ENCODE measurements at regions not wholly inside any gene's neighbourhood (a gene's known extent, or its start where the extent isn't known, plus 50 kb on each side); places are given as distances from the start of the nearest gene placed in this dataset.
A peak's percentile ranks its signal among the peaks of the same experiment; 100 is the strongest.

- no peaks in the 10 kb centered on the region for H3K27me3 ChIP-seq (ENCODE audit: insufficient read depth)
- H3K36me3 ChIP-seq (ENCODE audit: insufficient read depth) = 0 out of 2 replicates have a peak, but pooled peaks cover 3% of the 10 kb centered on the region
- TF ChIP-seq JUNB (IDR thresholded peaks at IDR 0.05; ENCODE audit: unreplicated experiment) (no peak), EZH2 (IDR thresholded peaks at IDR 0.05; ENCODE audit: low read depth, unreplicated experiment) (no peak)
- no peaks in the 10 kb centered on the region for H3K79me2 ChIP-seq (replicated peaks; ENCODE audit: insufficient read depth)
- ATAC-seq (no peak), DNase-seq (ENCODE audit: low spot score) (no peak)
- H3K4me3 ChIP-seq = no peak overlapping the region
- H3K4me1 ChIP-seq (ENCODE audit: insufficient read depth) = peaks cover 9% of the 10 kb centered on the region
- H3K27ac Mint-ChIP-seq = no peak overlapping the region
- no peak overlapping the region for H3K4me3 Mint-ChIP-seq
- H3K4me1 Mint-ChIP-seq = peaks cover 10% of the 10 kb centered on the region; the same call in 2 of the 3 replicates
- H3K27me3 Mint-ChIP-seq (ENCODE audit: insufficient read depth, low read depth, poor library complexity) = peaks cover 2% of the 10 kb centered on the region
- no peaks in the 10 kb centered on the region for H3F3A ChIP-seq (replicated peaks; ENCODE audit: low read depth)
- peaks cover 7% of the 10 kb centered on the region; the same call in 2 of the 3 replicates for H3K9me3 Mint-ChIP-seq
- no peaks in the 10 kb centered on the region; the same call in 2 of the 3 replicates for H3K36me3 Mint-ChIP-seq (ENCODE audit: low read depth)
- no peak overlapping the region for H2AFZ ChIP-seq
- H3K4me2 ChIP-seq = no peak overlapping the region
- 0 out of 2 replicates have a peak, but pooled peaks cover 12% of the 10 kb centered on the region for H3K9me2 ChIP-seq (ENCODE audit: insufficient read depth)
- H4K20me1 ChIP-seq (replicated peaks; ENCODE audit: insufficient read depth) = no peaks in the 10 kb centered on the region
- H3K27ac ChIP-seq (ENCODE audit: low read depth) = no peak overlapping the region
Measured at GRCh38 chr6:155635416-155635815, 179.8 kb upstream of the NOX3 start.

GRCh38 chr6:155630085-155630484 lies 174.4 kb upstream of the NOX3 start:
- Histone ChIP-seq H2AFZ (no peak overlapping the region), H3K9me2 (ENCODE audit: insufficient read depth) (0 out of 2 replicates have a peak, but pooled peaks cover 5% of the 10 kb centered on the region), H4K20me1 (replicated peaks; ENCODE audit: insufficient read depth) (no peaks in the 10 kb centered on the region), H3K27ac (ENCODE audit: low read depth) (no peak overlapping the region), H3K36me3 (ENCODE audit: insufficient read depth) (0 out of 2 replicates have a peak, but pooled peaks cover 3% of the 10 kb centered on the region), H3F3A (replicated peaks; ENCODE audit: low read depth) (no peaks in the 10 kb centered on the region), H3K4me2 (no peak overlapping the region), H3K79me2 (replicated peaks; ENCODE audit: insufficient read depth) (no peaks in the 10 kb centered on the region), H3K4me3 (no peak overlapping the region), H3K27me3 (ENCODE audit: insufficient read depth) (no peaks in the 10 kb centered on the region), H3K4me1 (ENCODE audit: insufficient read depth) (peaks cover 11% of the 10 kb centered on the region)
- DNase-seq (ENCODE audit: low spot score) = no peak
- Mint-ChIP-seq H3K27ac (no peak overlapping the region), H3K4me1 (peaks cover 10% of the 10 kb centered on the region), H3K4me3 (no peak overlapping the region), H3K36me3 (ENCODE audit: low read depth) (peaks cover 3% of the 10 kb centered on the region; the same call in 1 of the 3 replicates), H3K9me3 (no peaks in the 10 kb centered on the region; the same call in 2 of the 3 replicates), H3K27me3 (ENCODE audit: insufficient read depth, low read depth, poor library complexity) (peaks cover 2% of the 10 kb centered on the region)
- no peak for ATAC-seq
- TF ChIP-seq EZH2phosphoT487 (IDR thresholded peaks at IDR 0.05; ENCODE audit: unreplicated experiment) = no peak

- ATAC-seq (no peak), DNase-seq (ENCODE audit: low spot score) (no peak)
- peaks cover 2% of the 10 kb centered on the region for H3K27me3 Mint-ChIP-seq (ENCODE audit: insufficient read depth, low read depth, poor library complexity)
- no peaks in the 10 kb centered on the region for H3K79me2 ChIP-seq (replicated peaks; ENCODE audit: insufficient read depth)
- no peaks in the 10 kb centered on the region for H3K27me3 ChIP-seq (ENCODE audit: insufficient read depth)
- no peak overlapping the region for H3K4me3 ChIP-seq
- peak overlapping the region; percentile 7; the same call in 1 of the 2 replicates for H3K27ac Mint-ChIP-seq
- H3K9me2 ChIP-seq (ENCODE audit: insufficient read depth) = 0 out of 2 replicates have a peak, but pooled peaks cover 5% of the 10 kb centered on the region
- no peak overlapping the region for H2AFZ ChIP-seq
- peaks cover 3% of the 10 kb centered on the region; the same call in 1 of the 3 replicates for H3K36me3 Mint-ChIP-seq (ENCODE audit: low read depth)
- H3F3A ChIP-seq (replicated peaks; ENCODE audit: low read depth) = no peaks in the 10 kb centered on the region
- H3K4me1 ChIP-seq (ENCODE audit: insufficient read depth) = peaks cover 14% of the 10 kb centered on the region
- peaks cover 10% of the 10 kb centered on the region for H3K4me1 Mint-ChIP-seq
- H4K20me1 ChIP-seq (replicated peaks; ENCODE audit: insufficient read depth) = no peaks in the 10 kb centered on the region
- H3K4me2 ChIP-seq = no peak overlapping the region
- H3K36me3 ChIP-seq (ENCODE audit: insufficient read depth) = 0 out of 2 replicates have a peak, but pooled peaks cover 3% of the 10 kb centered on the region
- no peaks in the 10 kb centered on the region; the same call in 2 of the 3 replicates for H3K9me3 Mint-ChIP-seq
- H3K27ac ChIP-seq (ENCODE audit: low read depth) = no peak overlapping the region
- no peak overlapping the region for H3K4me3 Mint-ChIP-seq
- TF ChIP-seq STAT1 (IDR thresholded peaks at IDR 0.05; ENCODE audit: unreplicated experiment) (no peak), CTCF (conservative IDR thresholded peaks at IDR 0.05; ENCODE audit: low read depth in 2 of 2) (no peak), EZH2 (IDR thresholded peaks at IDR 0.05; ENCODE audit: low read depth, unreplicated experiment) (no peak), REST (IDR thresholded peaks at IDR 0.05; ENCODE audit: unreplicated experiment) (no peak), JUNB (IDR thresholded peaks at IDR 0.05; ENCODE audit: unreplicated experiment) (no peak), CREB1 (CRISPR knock-in tag; IDR thresholded peaks at IDR 0.05; ENCODE audit: low read depth) (no peak)
Measured at GRCh38 chr6:155629652-155630051, 174.0 kb upstream of the NOX3 start.

Data from GM23338 (cell line).